Uterus (tissue), 2 donors: ENCODE measurements at regions not wholly inside any gene's neighbourhood (a gene's known extent, or its start where the extent isn't known, plus 50 kb on each side); places are given as distances from the start of the nearest gene placed in this dataset.
"Not testable (repeated sequence)": the region's sequence is repeated elsewhere in the genome, so short reads cannot be mapped to it uniquely, and the experiment has no call there.

ENCODE experiments used
- CTCF ChIP-seq, 4 experiments: fragments of 200-600 bp in 2 of 4; fragments of 450-650 bp in 2 of 4; sonication (generic) in 2 of 4; IDR thresholded peaks; one replicate each; pipeline ENCODE4 v1.5.1; 2016 to 2019; ENCODE audit warnings: antibody characterized with exemption in 4 of 4, mild to moderate bottlenecking in 2 of 4, moderate library complexity in 1 of 4
- POLR2A ChIP-seq, 2 donors: fragments of 450-650 bp; IDR thresholded peaks; one replicate each; pipeline ENCODE4 v1.6.1; 2016; ENCODE audit warnings: antibody characterized with exemption in 2 of 2, mild to moderate bottlenecking in 1 of 2, moderate library complexity in 1 of 2

DNA sequence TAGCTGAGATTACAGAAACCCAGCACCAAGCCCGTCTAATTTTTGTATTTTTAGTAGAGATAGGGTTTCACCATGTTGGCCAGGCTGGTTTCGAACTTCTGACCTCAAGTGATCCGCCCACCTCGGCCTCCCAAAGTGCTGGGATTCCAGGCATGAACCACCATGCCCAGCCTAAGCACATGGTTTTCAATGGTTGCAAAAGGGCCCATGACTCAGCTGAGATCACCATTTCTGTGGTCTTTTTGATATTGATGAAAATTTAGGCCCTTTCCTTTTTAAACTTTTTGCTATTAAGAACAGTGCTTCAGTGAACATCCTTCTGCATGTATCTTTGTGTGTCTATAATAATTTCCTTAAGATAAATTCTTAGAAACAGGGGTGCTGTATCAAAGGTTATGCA is 74.2 kb upstream of the CTBP2 start:
- TF ChIP-seq CTCF, POLR2A (IDR thresholded peaks at IDR 0.05): not testable (repeated sequence)
